H9 (cell line): ENCODE measurements at regions not wholly inside any gene's neighbourhood (a gene's known extent, or its start where the extent isn't known, plus 50 kb on each side); places are given as distances from the start of the nearest gene placed in this dataset.

Experiments used
- DNase-seq: peaks from one replicate; pipeline ENCODE4 v3.0.0-alpha.2; 2017
- H2AFZ ChIP-seq: one replicate; pipeline ENCODE4 v1.6.1; 2013; ENCODE audit warnings: mild to moderate bottlenecking, low read length, control low read depth, moderate library complexity
- H2AK5ac ChIP-seq: 2 replicates; pipeline ENCODE4 v1.6.1; 2013; ENCODE audit warnings: low read length, control low read depth, mixed read lengths; ENCODE audit not compliant: insufficient read length
- H2BK120ac ChIP-seq: one replicate; pipeline ENCODE4 v1.6.1; 2013; ENCODE audit warnings: low read depth, mild to moderate bottlenecking, low read length, control low read depth, inconsistent platforms; ENCODE audit not compliant: poor library complexity, severe bottlenecking
- H2BK12ac ChIP-seq: 2 replicates; pipeline ENCODE4 v1.6.1; 2013; ENCODE audit warnings: low read length, control low read depth, mixed read lengths, low read depth; ENCODE audit not compliant: insufficient read length
- H2BK15ac ChIP-seq: 2 replicates; pipeline ENCODE4 v1.6.1; 2013; ENCODE audit warnings: low read depth, low read length, control low read depth
- H2BK20ac ChIP-seq: one replicate; pipeline ENCODE4 v1.6.1; 2013; ENCODE audit warnings: low read depth, mild to moderate bottlenecking, low read length, control low read depth, inconsistent platforms; ENCODE audit not compliant: poor library complexity, severe bottlenecking
- H2BK5ac ChIP-seq: 2 replicates; pipeline ENCODE4 v1.6.1; 2013; ENCODE audit warnings: low read length, control low read depth, mixed read lengths; ENCODE audit not compliant: insufficient read length
- H3K14ac ChIP-seq: 2 replicates; pipeline ENCODE4 v1.6.1; 2013; ENCODE audit warnings: low read length, control low read depth; ENCODE audit not compliant: insufficient read depth
- H3K18ac ChIP-seq: 2 replicates; pipeline ENCODE4 v1.6.1; 2013; ENCODE audit warnings: low read depth, mild to moderate bottlenecking, mixed read lengths, low read length, control low read depth; ENCODE audit not compliant: insufficient read length
- H3K23ac ChIP-seq: 2 replicates; pipeline ENCODE4 v1.6.1; 2013; ENCODE audit warnings: low read length, control low read depth, mixed read lengths, low read depth; ENCODE audit not compliant: insufficient read length
- H3K23me2 ChIP-seq: 2 replicates; pipeline ENCODE4 v1.6.1; 2013; ENCODE audit warnings: low read depth, mild to moderate bottlenecking, mixed read lengths, low read length, control low read depth; ENCODE audit not compliant: insufficient read length, poor library complexity, severe bottlenecking
- H3K27ac ChIP-seq: 2 replicates; pipeline ENCODE4 v1.5.1; 2013; ENCODE audit warnings: low read length, control low read depth, mixed read lengths, low read depth; ENCODE audit not compliant: insufficient read length
- H3K27me3 ChIP-seq: 2 replicates; pipeline ENCODE4 v1.6.1; 2013; ENCODE audit warnings: low read length, control low read depth, inconsistent platforms; ENCODE audit not compliant: insufficient read depth
- H3K4ac ChIP-seq: 2 replicates; pipeline ENCODE4 v1.6.1; 2013; ENCODE audit warnings: low read depth, mild to moderate bottlenecking, control low read depth, inconsistent platforms, low read length, moderate library complexity
- H3K4me1 ChIP-seq: 2 replicates; pipeline ENCODE4 v1.6.1; 2013; ENCODE audit warnings: low read length, control low read depth, inconsistent platforms; ENCODE audit not compliant: insufficient read depth
- H3K4me2 ChIP-seq: 2 replicates; pipeline ENCODE4 v1.6.1; 2013; ENCODE audit warnings: low read length, control low read depth, mixed read lengths; ENCODE audit not compliant: insufficient read length, insufficient read depth
- H3K56ac ChIP-seq: 2 replicates; pipeline ENCODE4 v1.6.1; 2013; ENCODE audit warnings: low read depth, mild to moderate bottlenecking, mixed read lengths, low read length, control low read depth; ENCODE audit not compliant: insufficient read length
- H3K79me1 ChIP-seq: 2 replicates; pipeline ENCODE4 v1.6.1; 2013; ENCODE audit warnings: low read depth, mild to moderate bottlenecking, moderate library complexity, low read length, control low read depth, inconsistent platforms; ENCODE audit not compliant: insufficient read depth, poor library complexity, severe bottlenecking
- H3K79me2 ChIP-seq: 2 replicates; pipeline ENCODE4 v1.6.1; 2013; ENCODE audit warnings: low read length, control low read depth, inconsistent platforms; ENCODE audit not compliant: insufficient read depth
- H3K9ac ChIP-seq: 2 replicates; pipeline ENCODE4 v1.6.1; 2013; ENCODE audit warnings: low read length, control low read depth, mixed read lengths; ENCODE audit not compliant: insufficient read length; ENCODE audit errors: extremely low read depth
- H3K9me3 ChIP-seq: one replicate; pipeline ENCODE4 v1.6.1; 2013; ENCODE audit warnings: low read depth, low read length, inconsistent platforms; ENCODE audit not compliant: control insufficient read depth
- H3T11ph ChIP-seq: one replicate; pipeline ENCODE4 v1.6.1; 2013; ENCODE audit warnings: mild to moderate bottlenecking, low read length, control low read depth, inconsistent platforms
- H4K20me1 ChIP-seq: one replicate; pipeline ENCODE4 v1.6.1; 2013; ENCODE audit not compliant: control insufficient read depth, insufficient read length, insufficient read depth
- H4K5ac ChIP-seq: 2 replicates; pipeline ENCODE4 v1.6.1; 2013; ENCODE audit warnings: low read depth, mild to moderate bottlenecking, mixed read lengths, low read length, control low read depth; ENCODE audit not compliant: insufficient read length
- H4K8ac ChIP-seq: replicated peaks from 2 replicates; pipeline ENCODE4 v1.6.1; 2013; ENCODE audit warnings: low read length, control low read depth, mixed read lengths, low read depth; ENCODE audit not compliant: insufficient read length
- H4K91ac ChIP-seq: 2 replicates; pipeline ENCODE4 v1.6.1; 2013; ENCODE audit warnings: low read depth, mild to moderate bottlenecking, moderate library complexity, mixed read lengths, low read length, control low read depth; ENCODE audit not compliant: insufficient read length
- H3K27ac Mint-ChIP-seq, 3 experiments: 2 replicates in 2 of 3; 3 replicates in 1 of 3; pipeline ENCODE4 v1.8.0; 2020 to 2021; ENCODE audit warnings: mixed read lengths in 3 of 3, mild to moderate bottlenecking in 1 of 3, moderate library complexity in 1 of 3
- H3K27me3 Mint-ChIP-seq: 2 replicates; pipeline ENCODE4 v1.8.0; 2021; ENCODE audit warnings: low read depth, mild to moderate bottlenecking, moderate library complexity, mixed read lengths
- H3K36me3 Mint-ChIP-seq, 3 experiments: 2 replicates in 2 of 3; 3 replicates in 1 of 3; pipeline ENCODE4 v1.8.0; 2020 to 2021; ENCODE audit warnings: low read depth in 3 of 3, mixed read lengths in 3 of 3; ENCODE audit not compliant: insufficient read depth in 1 of 3
- H3K4me1 Mint-ChIP-seq, 2 experiments: 2 replicates each; pipeline ENCODE4 v1.8.0; 2020; ENCODE audit warnings: mixed read lengths in 2 of 2
- H3K4me3 Mint-ChIP-seq, 2 experiments: 2 replicates in 1 of 2; 3 replicates in 1 of 2; pipeline ENCODE4 v1.8.0; 2020 to 2021; ENCODE audit warnings: mild to moderate bottlenecking in 2 of 2, mixed read lengths in 2 of 2, moderate library complexity in 1 of 2
- H3K9me3 Mint-ChIP-seq, 2 experiments: 2 replicates in 1 of 2; 3 replicates in 1 of 2; pipeline ENCODE4 v1.8.0; 2020; ENCODE audit warnings: mild to moderate bottlenecking in 2 of 2, mixed read lengths in 2 of 2, moderate library complexity in 1 of 2
- CTCF ChIP-seq: fragments of 200-600 bp; sonication (generic); conservative IDR thresholded peaks from 3 replicates; pipeline ENCODE4 v1.8.0; 2021; ENCODE audit warnings: antibody characterized with exemption, mild to moderate bottlenecking
- WGBS: extraction: QIAGEN DNeasy Blood & Tissue Kit; methylation state at CpG from one replicate; pipeline ENCODE4 v1.1.7; 2013; ENCODE audit warnings: missing lambda C conversion rate, low lambda C conversion rate, mixed read lengths; ENCODE audit not compliant: insufficient read length; ENCODE audit errors: extremely low coverage; 5-methylcytosine and 5-hydroxymethylcytosine counted together

GRCh38 chr18:1416074-1416473, 511.4 kb downstream of the ADCYAP1 start:
- Histone ChIP-seq H2AK5ac (no peak overlapping the region), H3K18ac (no peak overlapping the region), H3K23ac (no peak overlapping the region), H3K4me1 (no peaks in the 10 kb centered on the region), H2BK120ac (no peak overlapping the region), H4K8ac (no peak overlapping the region), H2BK20ac (no peak overlapping the region), H3K14ac (no peak overlapping the region), H3K9me3 (no peaks in the 10 kb centered on the region), H3K56ac (no peak overlapping the region), H4K5ac (no peak overlapping the region), H2BK15ac (no peak overlapping the region), H3K9ac (no peak overlapping the region), H3K27ac (no peak overlapping the region), H3K23me2 (no peaks in the 10 kb centered on the region), H3K79me2 (no peaks in the 10 kb centered on the region), H3K79me1 (no peaks in the 10 kb centered on the region), H3K4ac (no peak overlapping the region), H2BK5ac (no peak overlapping the region), H3T11ph (no peak overlapping the region), H4K20me1 (no peaks in the 10 kb centered on the region), H2BK12ac (no peak overlapping the region), H3K27me3 (no peaks in the 10 kb centered on the region), H4K91ac (no peak overlapping the region), H3K4me2 (no peak overlapping the region), H2AFZ (no peak overlapping the region)
- no peak overlapping the region for H3K27ac Mint-ChIP-seq
- no peaks in the 10 kb centered on the region for H3K4me1 Mint-ChIP-seq
- no peaks in the 10 kb centered on the region for H3K27me3 Mint-ChIP-seq
- no peaks in the 10 kb centered on the region for H3K9me3 Mint-ChIP-seq
- TF ChIP-seq CTCF, result no peak
- WGBS, result no CpG with 5 or more reads among the region's 6 CpGs
- no peak for DNase-seq
- H3K36me3 Mint-ChIP-seq, result no peaks in the 10 kb centered on the region
- no peak overlapping the region for H3K4me3 Mint-ChIP-seq
